Smooth muscle cell (in vitro differentiated cells): ENCODE measurements at regions not wholly inside any gene's neighbourhood (a gene's known extent, or its start where the extent isn't known, plus 50 kb on each side); places are given as distances from the start of the nearest gene placed in this dataset.

Experiments
- DNase-seq: peaks from one replicate; lab custom pipeline; 2025; ENCODE audit not compliant: unreplicated experiment; lab: John Stamatoyannopoulos, UW
- H2AFZ ChIP-seq: fragments of 200-600 bp; sonication (generic); 2 replicates; pipeline ENCODE4 v1.6.0; 2016; ENCODE audit warnings: antibody characterized with exemption, low read depth, mild to moderate bottlenecking
- H3F3A ChIP-seq: fragments of 200-600 bp; sonication (generic); 2 replicates; pipeline ENCODE4 v1.6.0; 2017; ENCODE audit warnings: antibody characterized with exemption, low read depth
- H3K27ac ChIP-seq: fragments of 200-600 bp; sonication (generic); 2 replicates; pipeline ENCODE4 v1.5.1; 2016; ENCODE audit warnings: low read depth, mild to moderate bottlenecking
- H3K27me3 ChIP-seq: fragments of 200-600 bp; sonication (generic); 2 replicates; pipeline ENCODE4 v1.6.1; 2016; ENCODE audit warnings: low read depth, mild to moderate bottlenecking
- H3K36me3 ChIP-seq: fragments of 200-600 bp; sonication (generic); 2 replicates; pipeline ENCODE4 v1.5.1; 2016; ENCODE audit warnings: low read depth
- H3K4me1 ChIP-seq: fragments of 200-600 bp; sonication (generic); 2 replicates; pipeline ENCODE4 v1.5.1; 2016; ENCODE audit warnings: low read depth
- H3K4me2 ChIP-seq: fragments of 200-600 bp; sonication (generic); 2 replicates; pipeline ENCODE4 v1.6.0; 2016; ENCODE audit warnings: mild to moderate bottlenecking
- H3K4me3 ChIP-seq: fragments of 200-600 bp; sonication (generic); 2 replicates; pipeline ENCODE4 v1.5.1; 2016; ENCODE audit warnings: mild to moderate bottlenecking
- H3K79me2 ChIP-seq: fragments of 200-600 bp; sonication (generic); 2 replicates; pipeline ENCODE4 v1.6.0; 2016; ENCODE audit warnings: low read depth, mild to moderate bottlenecking
- H3K9ac ChIP-seq: fragments of 200-600 bp; sonication (generic); 2 replicates; pipeline ENCODE4 v1.6.0; 2016; ENCODE audit warnings: low read depth
- H3K9me3 ChIP-seq: fragments of 200-600 bp; sonication (generic); replicated peaks from 2 replicates; pipeline ENCODE4 v1.5.1; 2016; ENCODE audit warnings: low read depth
- H4K20me1 ChIP-seq: fragments of 200-600 bp; sonication (generic); 2 replicates; pipeline ENCODE4 v1.6.0; 2016; ENCODE audit warnings: low read depth
- WGBS: methylation state at CpG from one replicate; pipeline ENCODE4 v1.1.7; 2016; ENCODE audit warnings: low lambda C conversion rate; 5-methylcytosine and 5-hydroxymethylcytosine counted together
- TF ChIP-seq, protein P1 (sequence below): fragments of 200-600 bp; sonication (generic); IDR thresholded peaks from 2 replicates; pipeline ENCODE4 v1.5.1; 2017; ENCODE audit warnings: borderline replicate concordance, mild to moderate bottlenecking, antibody characterized with exemption; ENCODE audit not compliant: insufficient read depth, poor library complexity, severe bottlenecking

DNA sequence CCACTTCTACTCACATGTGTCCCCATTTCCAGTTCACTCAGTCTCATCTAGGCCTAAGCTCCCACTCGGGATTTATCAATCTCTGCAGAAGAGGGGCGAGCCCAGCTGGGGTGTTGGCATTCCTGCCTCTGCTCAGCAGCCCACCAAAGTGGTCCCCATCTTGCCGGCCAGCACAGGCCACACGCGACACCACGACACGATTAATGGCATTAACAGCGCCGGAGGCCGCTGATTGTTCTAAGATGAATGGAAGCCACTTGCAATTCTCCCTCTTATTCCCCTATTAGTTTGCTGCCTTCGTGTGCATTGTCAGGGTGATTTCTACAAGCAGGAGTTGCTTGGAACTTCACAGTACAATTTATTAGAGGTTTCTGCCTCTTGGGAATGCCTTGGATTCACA is 477.3 kb downstream of the SHQ1 start:
- H3K27me3 ChIP-seq, result no peaks in the 10 kb centered on the region
- no peak overlapping the region for H3K4me3 ChIP-seq
- H3F3A ChIP-seq, result no peaks in the 10 kb centered on the region
- H3K9ac ChIP-seq, result no peak overlapping the region
- H3K27ac ChIP-seq, result no peak overlapping the region
- no peak overlapping the region for H3K4me2 ChIP-seq
- 88% methylated on average over 11 of the region's 11 CpGs for WGBS
- TF ChIP-seq, protein P1, sequence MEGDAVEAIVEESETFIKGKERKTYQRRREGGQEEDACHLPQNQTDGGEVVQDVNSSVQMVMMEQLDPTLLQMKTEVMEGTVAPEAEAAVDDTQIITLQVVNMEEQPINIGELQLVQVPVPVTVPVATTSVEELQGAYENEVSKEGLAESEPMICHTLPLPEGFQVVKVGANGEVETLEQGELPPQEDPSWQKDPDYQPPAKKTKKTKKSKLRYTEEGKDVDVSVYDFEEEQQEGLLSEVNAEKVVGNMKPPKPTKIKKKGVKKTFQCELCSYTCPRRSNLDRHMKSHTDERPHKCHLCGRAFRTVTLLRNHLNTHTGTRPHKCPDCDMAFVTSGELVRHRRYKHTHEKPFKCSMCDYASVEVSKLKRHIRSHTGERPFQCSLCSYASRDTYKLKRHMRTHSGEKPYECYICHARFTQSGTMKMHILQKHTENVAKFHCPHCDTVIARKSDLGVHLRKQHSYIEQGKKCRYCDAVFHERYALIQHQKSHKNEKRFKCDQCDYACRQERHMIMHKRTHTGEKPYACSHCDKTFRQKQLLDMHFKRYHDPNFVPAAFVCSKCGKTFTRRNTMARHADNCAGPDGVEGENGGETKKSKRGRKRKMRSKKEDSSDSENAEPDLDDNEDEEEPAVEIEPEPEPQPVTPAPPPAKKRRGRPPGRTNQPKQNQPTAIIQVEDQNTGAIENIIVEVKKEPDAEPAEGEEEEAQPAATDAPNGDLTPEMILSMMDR, result no peak
- no peaks in the 10 kb centered on the region for H3K4me1 ChIP-seq
- peaks cover 13% of the 10 kb centered on the region for H4K20me1 ChIP-seq
- no peak overlapping the region for H2AFZ ChIP-seq
- H3K9me3 ChIP-seq, result no peaks in the 10 kb centered on the region
- no peaks in the 10 kb centered on the region for H3K79me2 ChIP-seq
- H3K36me3 ChIP-seq, result no peaks in the 10 kb centered on the region
- no peak for DNase-seq

- no peak overlapping the region for H2AFZ ChIP-seq
- no peak overlapping the region for H3K27ac ChIP-seq
- H3F3A ChIP-seq, result no peaks in the 10 kb centered on the region
- TF ChIP-seq, protein P1, result no peak
- no peak overlapping the region for H3K4me2 ChIP-seq
- H3K9me3 ChIP-seq, result no peaks in the 10 kb centered on the region
- no peaks in the 10 kb centered on the region for H3K36me3 ChIP-seq
- peaks cover under 1% of the 10 kb centered on the region for H4K20me1 ChIP-seq
- DNase-seq, result no peak
- no peak overlapping the region for H3K4me3 ChIP-seq
- WGBS, result 93% methylated on average over 6 of the region's 6 CpGs
- H3K79me2 ChIP-seq, result no peaks in the 10 kb centered on the region
- no peaks in the 10 kb centered on the region for H3K27me3 ChIP-seq
- H3K4me1 ChIP-seq, result no peaks in the 10 kb centered on the region
- H3K9ac ChIP-seq, result no peak overlapping the region
Observed at GRCh38 chr3:72369681-72370080, 478.6 kb downstream of the SHQ1 start.

DNA sequence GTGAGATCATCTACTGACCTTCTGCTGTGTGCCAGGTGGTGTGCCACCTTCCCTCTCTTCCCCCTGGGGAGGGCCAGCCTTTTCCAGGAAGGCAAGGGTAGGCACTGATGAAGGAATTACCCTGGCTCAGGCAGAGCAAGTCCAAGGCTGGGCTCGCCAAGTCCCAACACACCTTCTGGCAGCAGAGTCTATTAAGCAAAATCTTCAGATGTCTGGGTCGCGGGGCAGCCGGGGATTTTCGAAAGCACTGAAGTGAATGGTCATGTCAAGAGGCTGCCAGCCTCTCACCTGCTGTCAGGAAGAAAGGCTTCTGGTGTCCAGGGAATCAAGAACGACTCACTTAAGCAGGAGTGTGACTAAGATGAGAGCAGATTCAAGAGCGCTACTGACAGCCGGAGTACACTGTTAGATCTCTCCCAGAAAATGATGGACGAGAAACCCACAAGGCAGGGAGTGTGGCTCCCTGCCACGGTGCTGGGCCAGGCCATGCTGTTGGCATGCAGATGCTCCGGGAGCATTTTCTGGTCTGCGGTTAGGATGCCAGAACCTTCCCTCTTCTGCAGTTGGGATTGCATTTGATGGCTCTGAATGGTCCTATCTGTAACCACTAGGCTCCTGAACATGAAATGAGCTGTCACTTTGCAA is 479.8 kb downstream of the SHQ1 start:
- Histone ChIP-seq H3K9me3 (no peaks in the 10 kb centered on the region), H3K4me1 (no peaks in the 10 kb centered on the region), H3K79me2 (no peaks in the 10 kb centered on the region), H3K9ac (no peak overlapping the region), H3K27ac (no peak overlapping the region), H3F3A (no peaks in the 10 kb centered on the region), H2AFZ (no peak overlapping the region), H3K4me2 (no peak overlapping the region), H3K36me3 (no peaks in the 10 kb centered on the region), H3K27me3 (no peaks in the 10 kb centered on the region), H3K4me3 (no peak overlapping the region), H4K20me1 (no peaks in the 10 kb centered on the region)
- TF ChIP-seq, protein P1, result no peak
- DNase-seq, result no peak
- 84% methylated on average over 12 of the region's 12 CpGs for WGBS

DNA sequence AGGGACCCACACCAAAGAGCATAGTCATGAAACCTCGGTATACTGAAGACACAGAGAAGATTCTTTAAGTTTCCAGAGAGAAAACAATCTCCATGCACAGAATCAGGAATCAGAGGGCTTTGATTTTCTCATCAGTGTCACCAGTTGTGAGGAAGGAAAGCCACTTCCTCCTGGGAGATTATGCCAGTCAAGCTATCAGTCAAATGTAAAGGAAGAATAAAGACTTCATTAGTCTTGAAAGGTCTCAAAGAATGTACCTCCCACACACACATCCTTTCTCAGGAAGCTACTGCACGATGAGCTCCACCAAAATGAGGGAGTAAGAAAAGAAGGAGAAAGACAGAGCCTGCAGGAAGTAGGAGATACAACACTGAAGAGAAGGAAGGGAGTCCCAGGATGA is 486.3 kb downstream of the SHQ1 start:
- Histone ChIP-seq H3K9ac (no peak overlapping the region), H3K9me3 (no peaks in the 10 kb centered on the region), H2AFZ (no peak overlapping the region), H3K36me3 (no peaks in the 10 kb centered on the region), H3K79me2 (no peaks in the 10 kb centered on the region), H4K20me1 (no peaks in the 10 kb centered on the region), H3K4me3 (no peak overlapping the region), H3K4me2 (no peak overlapping the region), H3K27ac (no peak overlapping the region), H3F3A (no peaks in the 10 kb centered on the region), H3K4me1 (no peaks in the 10 kb centered on the region), H3K27me3 (no peaks in the 10 kb centered on the region)
- 78% methylated on average over 2 of the region's 2 CpGs for WGBS
- TF ChIP-seq, protein P1, result no peak
- DNase-seq, result no peak
